ENCODE measurements at regions not wholly inside any gene's neighbourhood (a gene's known extent, or its start where the extent isn't known, plus 50 kb on each side); places are given as distances from the start of the nearest gene placed in this dataset.
"Not testable (repeated sequence)": the region's sequence is repeated elsewhere in the genome, so short reads cannot be mapped to it uniquely, and the experiment has no call there.

DNA sequence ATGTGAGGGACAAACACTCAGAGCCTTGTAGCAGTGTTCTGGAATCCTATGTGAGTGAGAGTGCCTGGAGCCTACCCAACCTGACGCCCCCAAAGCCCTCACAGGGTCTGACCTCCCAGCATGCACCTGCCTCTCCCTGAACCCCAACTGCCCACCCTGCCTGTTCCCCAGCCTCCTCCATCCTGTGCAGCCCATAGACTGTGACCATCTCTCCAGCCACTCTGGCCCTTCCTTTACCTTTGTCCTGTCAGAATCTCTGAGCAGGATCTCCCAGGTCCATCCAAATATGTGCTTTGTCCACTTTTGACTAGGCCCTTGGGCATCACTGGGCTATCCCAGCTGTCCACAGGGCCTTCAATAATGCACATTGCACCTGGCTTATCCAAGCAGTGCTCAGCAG is 1159.8 kb upstream of the TPTE start:
- H3K27me3 Mint-ChIP-seq; H3K27ac Mint-ChIP-seq; H3K4me3 Mint-ChIP-seq; intact Hi-C loops (cut with micrococcal nuclease); H3K36me3 Mint-ChIP-seq (ENCODE audit: low read depth); H3K9me3 Mint-ChIP-seq; H3K4me1 Mint-ChIP-seq: not testable (repeated sequence)
- peak; percentile 41 for DNase-seq

DNA sequence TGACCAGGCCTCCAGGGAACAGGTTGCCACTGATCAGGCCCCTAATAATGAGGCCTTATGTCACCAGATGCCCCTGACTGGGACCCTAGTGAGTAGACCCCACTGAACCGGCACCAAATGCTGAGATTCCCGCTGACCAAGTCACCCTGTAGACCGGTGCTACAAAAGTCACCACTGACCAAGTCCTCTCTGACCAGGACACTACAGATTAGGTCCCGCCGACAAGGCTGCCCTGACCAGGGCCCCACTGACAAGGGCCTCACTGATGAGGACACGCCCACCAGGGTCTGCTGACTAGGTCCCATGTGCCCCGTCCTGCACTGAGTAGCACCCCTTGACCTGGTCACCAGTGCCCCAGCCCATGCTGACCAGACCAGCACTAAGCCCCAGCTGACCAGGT is 1159.1 kb upstream of the TPTE start:
- H3K27me3 Mint-ChIP-seq; H3K4me1 Mint-ChIP-seq; H3K9me3 Mint-ChIP-seq; intact Hi-C loops (cut with micrococcal nuclease); H3K4me3 Mint-ChIP-seq; H3K27ac Mint-ChIP-seq; H3K36me3 Mint-ChIP-seq (ENCODE audit: low read depth): not testable (repeated sequence)
- peak; percentile 56 for DNase-seq

DNA sequence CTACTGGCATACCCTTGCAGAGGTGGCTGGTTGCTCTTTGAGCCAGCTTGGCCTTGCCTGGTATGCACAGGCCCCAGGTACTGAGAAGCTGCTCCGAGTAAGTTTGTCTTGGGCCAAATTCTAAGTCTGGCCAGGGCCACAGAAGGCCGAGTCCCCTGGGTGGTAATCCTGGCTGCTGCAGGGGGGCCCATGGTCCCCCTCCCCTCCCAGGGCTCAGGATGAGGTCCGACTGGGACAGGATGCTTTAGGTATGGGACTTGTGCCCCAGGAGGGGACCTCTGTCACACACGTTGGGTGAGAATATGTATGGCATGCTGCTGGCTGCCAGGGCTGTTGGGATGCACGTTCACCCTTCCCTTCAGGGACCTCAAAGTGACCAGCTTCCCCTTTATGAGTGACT is 1155.6 kb upstream of the TPTE start:
- intact Hi-C loops (cut with micrococcal nuclease); H3K36me3 Mint-ChIP-seq (ENCODE audit: low read depth); H3K9me3 Mint-ChIP-seq; H3K27ac Mint-ChIP-seq; H3K4me3 Mint-ChIP-seq; H3K4me1 Mint-ChIP-seq; H3K27me3 Mint-ChIP-seq: not testable (repeated sequence)
- peak; percentile 49 for DNase-seq

DNA sequence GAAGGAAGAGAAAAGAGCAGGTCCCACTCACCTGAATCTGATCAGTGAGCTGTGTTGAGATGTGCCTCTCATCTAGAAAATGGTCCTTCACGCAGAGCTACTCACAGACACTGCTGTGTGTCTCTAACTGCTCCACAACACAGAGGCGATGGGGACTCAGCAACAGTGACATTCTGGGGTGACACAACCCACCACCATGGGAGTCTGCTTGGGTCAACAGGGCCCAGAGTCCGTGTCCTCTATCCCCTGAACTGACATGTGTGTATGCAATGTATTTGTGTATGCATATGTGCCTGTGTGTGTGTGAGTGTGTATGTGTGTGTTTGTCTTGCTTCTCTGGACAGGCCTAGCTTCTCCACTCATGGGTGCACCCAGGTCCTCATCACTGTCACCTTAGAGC is 1154.8 kb upstream of the TPTE start:
- H3K9me3 Mint-ChIP-seq; H3K27me3 Mint-ChIP-seq; H3K4me1 Mint-ChIP-seq; H3K27ac Mint-ChIP-seq; intact Hi-C loops (cut with micrococcal nuclease); DNase-seq; H3K4me3 Mint-ChIP-seq; H3K36me3 Mint-ChIP-seq (ENCODE audit: low read depth): not testable (repeated sequence)

All from activated CD4-positive, alpha-beta T cell treated with anti-CD3 and anti-CD28 coated beads, Interleukin-2, amount 10 ng/mL, durations not matched to agents 24 days and 14 days (primary cell).